Omental fat pad (tissue), 3 donors: ENCODE measurements at regions not wholly inside any gene's neighbourhood (a gene's known extent, or its start where the extent isn't known, plus 50 kb on each side); places are given as distances from the start of the nearest gene placed in this dataset.

Experiments used
- ATAC-seq: fragments of 150-250 bp; one replicate; pipeline ENCODE4 v1.9.1; 2016; ENCODE audit warnings: mild to moderate bottlenecking, moderate library complexity; ENCODE audit not compliant: low FRiP score
- DNase-seq: peaks from one replicate; pipeline ENCODE4 v3.0.0-alpha.2; 2019; ENCODE audit warnings: low spot score
- CTCF ChIP-seq, 3 donors: fragments of 450-650 bp; IDR thresholded peaks; one replicate each; pipeline ENCODE4 v1.5.1; 2016 to 2017; ENCODE audit warnings: antibody characterized with exemption in 3 of 3, mild to moderate bottlenecking in 3 of 3, moderate library complexity in 2 of 3

- ATAC-seq = no peak
- no peak for DNase-seq
These were observed 52.5 kb upstream of the C11orf58 start for GRCh38 chr11:16685914-16686313.

GRCh38 chr11:16678466-16679116 lies 59.9 kb upstream of the C11orf58 start:
- no peak for TF ChIP-seq CTCF (IDR thresholded peaks at IDR 0.05)
- ATAC-seq (no peak), DNase-seq (no peak)

More at GRCh38 chr11:16685914-16686313, 52.5 kb upstream of the C11orf58 start:
- TF ChIP-seq CTCF (IDR thresholded peaks at IDR 0.05) = no peak

GRCh38 chr11:16669799-16670415 lies 68.5 kb upstream of the C11orf58 start:
- ATAC-seq (no peak), DNase-seq (no peak)
- TF ChIP-seq CTCF (IDR thresholded peaks at IDR 0.05) = no peak

- ATAC-seq (no peak), DNase-seq (no peak)
- no peak for TF ChIP-seq CTCF (IDR thresholded peaks at IDR 0.05)
These were observed 105.9 kb upstream of the C11orf58 start for GRCh38 chr11:16632295-16633200.

GRCh38 chr11:16630651-16631050 lies 107.8 kb upstream of the C11orf58 start:
- ATAC-seq (no peak), DNase-seq (no peak)
- no peak for TF ChIP-seq CTCF (IDR thresholded peaks at IDR 0.05)

GRCh38 chr11:16618431-16618830 lies 120.0 kb upstream of the C11orf58 start:
- no peak for TF ChIP-seq CTCF (IDR thresholded peaks at IDR 0.05)
- DNase-seq (no peak), ATAC-seq (no peak)
